OCI-LY3 (cell line): ENCODE measurements at regions not wholly inside any gene's neighbourhood (a gene's known extent, or its start where the extent isn't known, plus 50 kb on each side); places are given as distances from the start of the nearest gene placed in this dataset.

Experiments
- H2AFZ ChIP-seq: fragments of 200-600, 300-600 bp; shearing (Covaris generic); 2 replicates; pipeline ENCODE4 v1.6.0; 2014; ENCODE audit warnings: antibody characterized with exemption, low read depth, low read length
- H3K27ac ChIP-seq: fragments of 200-600, 300-600 bp; sonication (generic); 2 replicates; pipeline ENCODE4 v1.5.1; 2014; ENCODE audit warnings: mild to moderate bottlenecking, low read length, moderate library complexity, mixed read lengths
- H3K27me3 ChIP-seq: fragments of 200-600, 300-600 bp; sonication (generic); 2 replicates; pipeline ENCODE4 v1.6.1; 2014; ENCODE audit warnings: low read depth, low read length, mixed read lengths
- H3K36me3 ChIP-seq: fragments of 200-600, 300-600 bp; sonication (generic); replicated peaks from 2 replicates; pipeline ENCODE3; 2014; ENCODE audit warnings: low read depth, low read length, mixed read lengths
- H3K4me1 ChIP-seq: fragments of 300-600, 200-600 bp; sonication (generic); 2 replicates; pipeline ENCODE4 v1.6.1; 2014; ENCODE audit warnings: low read length, mixed read lengths
- H3K4me2 ChIP-seq: fragments of 200-600, 300-600 bp; sonication (generic); 2 replicates; pipeline ENCODE4 v1.6.1; 2014; ENCODE audit warnings: low read length, mixed read lengths
- H3K4me3 ChIP-seq: fragments of 300-600, 200-600 bp; sonication (generic); 2 replicates; pipeline ENCODE4 v1.5.1; 2014; ENCODE audit warnings: antibody characterized with exemption, mild to moderate bottlenecking, low read length, moderate library complexity
- H3K79me2 ChIP-seq: fragments of 300-600, 200-600 bp; shearing (Covaris generic); 2 replicates; pipeline ENCODE4 v1.6.1; 2014; ENCODE audit warnings: mild to moderate bottlenecking, low read length, mixed read lengths
- H3K9ac ChIP-seq: fragments of 300-600, 200-600 bp; shearing (Covaris generic); 2 replicates; pipeline ENCODE4 v1.6.0; 2014; ENCODE audit warnings: mild to moderate bottlenecking, low read length, moderate library complexity
- H3K9me3 ChIP-seq: fragments of 200-600, 300-600 bp; shearing (Covaris generic); 2 replicates; pipeline ENCODE4 v1.6.1; 2014; ENCODE audit warnings: low read length, mixed read lengths; ENCODE audit not compliant: insufficient read depth
- H4K20me1 ChIP-seq: fragments of 200-600, 300-600 bp; sonication (generic); 2 replicates; pipeline ENCODE4 v1.6.1; 2016; ENCODE audit warnings: low read length, mixed read lengths; ENCODE audit not compliant: insufficient read depth
- EZH2phosphoT487 ChIP-seq: fragments of 200-600 bp; shearing (Covaris generic); IDR thresholded peaks from 2 replicates; pipeline ENCODE4 v1.6.1; 2018; ENCODE audit warnings: antibody characterized with exemption, mixed run types, low read depth
- TF ChIP-seq, protein P1 (sequence below): fragments of 200-600, 300-600 bp; sonication (generic); IDR thresholded peaks from 2 replicates; pipeline ENCODE4 v1.5.1; 2014; ENCODE audit warnings: antibody characterized with exemption, low read length, low read depth

DNA sequence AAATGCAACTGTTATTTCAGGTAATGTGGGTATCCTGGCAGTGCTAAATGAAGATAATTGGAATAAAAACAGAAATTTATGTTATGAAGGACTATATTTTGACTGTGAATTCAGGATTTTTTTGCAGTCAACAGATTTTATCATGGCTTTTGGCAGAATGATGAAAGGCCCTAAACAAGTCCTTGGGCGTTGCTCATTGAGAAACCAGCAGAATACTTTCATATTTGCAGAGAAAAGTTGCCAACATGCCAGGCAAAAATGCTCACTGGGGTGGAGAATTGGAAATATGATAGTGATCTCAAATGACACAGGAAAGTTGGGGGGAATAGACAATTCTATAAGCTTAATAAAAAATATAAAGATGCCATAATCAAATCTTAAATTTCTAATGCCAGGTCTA, 121.1 kb downstream of the GPR85 start:
- no peak overlapping the region for H3K27ac ChIP-seq
- no peak overlapping the region for H3K4me3 ChIP-seq
- no peak overlapping the region for H3K9ac ChIP-seq
- H3K4me1 ChIP-seq = no peaks in the 10 kb centered on the region
- H3K9me3 ChIP-seq = no peaks in the 10 kb centered on the region
- H3K79me2 ChIP-seq = no peaks in the 10 kb centered on the region
- no peaks in the 10 kb centered on the region for H3K27me3 ChIP-seq
- H3K4me2 ChIP-seq = no peak overlapping the region
- no peaks in the 10 kb centered on the region for H4K20me1 ChIP-seq
- no peaks in the 10 kb centered on the region for H3K36me3 ChIP-seq
- TF ChIP-seq, protein P1, sequence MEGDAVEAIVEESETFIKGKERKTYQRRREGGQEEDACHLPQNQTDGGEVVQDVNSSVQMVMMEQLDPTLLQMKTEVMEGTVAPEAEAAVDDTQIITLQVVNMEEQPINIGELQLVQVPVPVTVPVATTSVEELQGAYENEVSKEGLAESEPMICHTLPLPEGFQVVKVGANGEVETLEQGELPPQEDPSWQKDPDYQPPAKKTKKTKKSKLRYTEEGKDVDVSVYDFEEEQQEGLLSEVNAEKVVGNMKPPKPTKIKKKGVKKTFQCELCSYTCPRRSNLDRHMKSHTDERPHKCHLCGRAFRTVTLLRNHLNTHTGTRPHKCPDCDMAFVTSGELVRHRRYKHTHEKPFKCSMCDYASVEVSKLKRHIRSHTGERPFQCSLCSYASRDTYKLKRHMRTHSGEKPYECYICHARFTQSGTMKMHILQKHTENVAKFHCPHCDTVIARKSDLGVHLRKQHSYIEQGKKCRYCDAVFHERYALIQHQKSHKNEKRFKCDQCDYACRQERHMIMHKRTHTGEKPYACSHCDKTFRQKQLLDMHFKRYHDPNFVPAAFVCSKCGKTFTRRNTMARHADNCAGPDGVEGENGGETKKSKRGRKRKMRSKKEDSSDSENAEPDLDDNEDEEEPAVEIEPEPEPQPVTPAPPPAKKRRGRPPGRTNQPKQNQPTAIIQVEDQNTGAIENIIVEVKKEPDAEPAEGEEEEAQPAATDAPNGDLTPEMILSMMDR = no peak
- no peak for TF ChIP-seq EZH2phosphoT487
- H2AFZ ChIP-seq = no peak overlapping the region

DNA sequence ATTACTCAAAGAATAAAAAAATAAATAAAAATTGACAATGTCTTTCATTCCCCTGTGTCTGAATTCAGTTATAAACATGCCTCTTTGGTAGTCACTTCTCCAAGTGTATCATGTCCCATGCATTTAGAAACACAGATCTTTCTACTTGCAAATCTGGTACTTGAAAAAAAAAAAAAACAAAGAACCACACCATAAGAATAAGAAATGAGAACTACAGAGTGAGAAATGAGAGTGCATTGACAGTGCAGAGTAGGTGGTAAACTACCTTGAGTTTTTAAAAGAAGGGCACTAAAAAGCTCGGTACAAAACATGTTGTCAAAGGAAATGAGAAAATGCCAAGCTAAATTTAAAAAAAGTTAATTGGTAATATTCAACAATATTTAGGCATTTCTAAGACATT, 123.0 kb downstream of the GPR85 start:
- Histone ChIP-seq H3K27ac (no peak overlapping the region), H3K27me3 (no peaks in the 10 kb centered on the region), H3K4me3 (no peak overlapping the region), H2AFZ (no peak overlapping the region), H3K36me3 (no peaks in the 10 kb centered on the region), H3K79me2 (no peaks in the 10 kb centered on the region), H3K4me2 (no peak overlapping the region), H3K4me1 (no peaks in the 10 kb centered on the region), H4K20me1 (no peaks in the 10 kb centered on the region), H3K9ac (no peak overlapping the region), H3K9me3 (no peaks in the 10 kb centered on the region)
- TF ChIP-seq EZH2phosphoT487 = no peak
- TF ChIP-seq, protein P1 = no peak

DNA sequence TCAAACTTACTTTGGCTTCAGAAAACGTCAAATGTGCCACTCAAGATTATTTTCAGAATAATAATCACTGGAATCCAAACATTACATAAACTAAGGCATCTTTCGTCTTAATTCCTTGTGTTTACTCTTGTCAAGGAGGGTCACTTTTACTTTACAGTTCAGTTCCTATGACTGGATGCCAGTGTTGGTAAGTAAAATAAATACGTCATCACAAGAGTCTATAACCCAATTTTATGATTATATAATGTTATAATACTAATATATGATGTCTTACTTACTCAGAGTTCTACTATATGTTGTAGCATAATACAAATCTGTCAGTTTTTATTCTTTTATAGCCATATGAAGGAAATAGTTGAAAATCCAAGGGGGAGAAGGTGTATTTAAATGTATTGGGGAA, 123.8 kb downstream of the GPR85 start:
- Histone ChIP-seq H3K4me3 (no peak overlapping the region), H3K36me3 (no peaks in the 10 kb centered on the region), H3K9ac (no peak overlapping the region)

DNA sequence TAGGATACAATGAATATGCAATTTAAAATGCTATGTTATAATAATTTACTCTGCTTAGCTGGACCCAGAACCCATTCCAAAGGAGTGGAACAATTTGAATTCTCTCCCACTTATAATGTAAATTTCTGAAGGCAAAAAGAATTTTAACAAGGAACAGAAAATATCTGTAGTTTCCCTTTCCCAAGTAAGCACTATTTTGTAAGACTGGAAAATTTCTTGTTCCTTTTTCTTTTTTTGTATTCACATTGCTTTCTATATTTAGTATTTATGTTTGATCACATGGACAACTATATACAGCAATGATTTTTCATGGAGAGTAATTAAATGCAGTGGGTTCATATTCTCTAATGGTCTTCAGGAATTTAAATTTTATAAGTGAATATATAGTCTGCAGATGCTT, 127.4 kb downstream of the GPR85 start:
- Histone ChIP-seq H3K9me3 (no peaks in the 10 kb centered on the region), H3K4me1 (no peaks in the 10 kb centered on the region), H3K79me2 (no peaks in the 10 kb centered on the region), H2AFZ (no peak overlapping the region), H3K9ac (no peak overlapping the region), H3K4me3 (no peak overlapping the region), H3K27me3 (no peaks in the 10 kb centered on the region), H3K27ac (no peak overlapping the region), H4K20me1 (no peaks in the 10 kb centered on the region), H3K4me2 (no peak overlapping the region), H3K36me3 (no peaks in the 10 kb centered on the region)
- TF ChIP-seq EZH2phosphoT487 = no peak
- TF ChIP-seq, protein P1 = no peak

More for the DNA sequence above, 123.8 kb downstream of the GPR85 start:
- Histone ChIP-seq H4K20me1 (no peaks in the 10 kb centered on the region), H3K27me3 (no peaks in the 10 kb centered on the region), H3K9me3 (no peaks in the 10 kb centered on the region), H3K4me1 (no peaks in the 10 kb centered on the region), H2AFZ (no peak overlapping the region), H3K27ac (no peak overlapping the region), H3K4me2 (no peak overlapping the region), H3K79me2 (no peaks in the 10 kb centered on the region)
- TF ChIP-seq, protein P1 = no peak
- TF ChIP-seq EZH2phosphoT487 = no peak
